SK-N-SH (cell line): ENCODE measurements at regions not wholly inside any gene's neighbourhood (a gene's known extent, or its start where the extent isn't known, plus 50 kb on each side); places are given as distances from the start of the nearest gene placed in this dataset.
"Not testable (repeated sequence)": the region's sequence is repeated elsewhere in the genome, so short reads cannot be mapped to it uniquely, and the experiment has no call there.

Source experiments
- CHD2 ChIP-seq: fragments of 150-350 bp; IDR thresholded peaks from 2 replicates; pipeline ENCODE4 v1.6.1; 2018; ENCODE audit warnings: low read length; ENCODE audit not compliant: partially characterized antibody
- EP300 ChIP-seq, 2 experiments: IDR thresholded peaks; 2 replicates each; pipeline versions ENCODE4 v1.4.0 to v1.6.1; 2012; ENCODE audit warnings: borderline replicate concordance in 1 of 2, low read depth in 1 of 2, low read length in 1 of 2
- EZH2phosphoT487 ChIP-seq: fragments of 200-600 bp; sonication (generic); IDR thresholded peaks from 2 replicates; pipeline ENCODE4 v1.6.1; 2017; ENCODE audit warnings: low read depth, mixed run types, mild to moderate bottlenecking, antibody characterized with exemption, moderate library complexity, borderline replicate concordance
- FOXM1 ChIP-seq: IDR thresholded peaks from 2 replicates; pipeline ENCODE4 v1.4.0; 2012; ENCODE audit warnings: low read depth, mild to moderate bottlenecking
- MAX ChIP-seq: IDR thresholded peaks from 2 replicates; pipeline ENCODE4 v1.4.0; 2012; ENCODE audit warnings: low read depth
- REST ChIP-seq: IDR thresholded peaks from 2 replicates; pipeline ENCODE4 v1.6.1; 2012; ENCODE audit warnings: mild to moderate bottlenecking, low read depth, low read length, moderate library complexity
- SIN3A ChIP-seq: IDR thresholded peaks from 2 replicates; pipeline ENCODE4 v1.6.1; 2012; ENCODE audit warnings: low read depth, mild to moderate bottlenecking, low read length, moderate library complexity, borderline replicate concordance
- SMC3 ChIP-seq: IDR thresholded peaks from 2 replicates; pipeline ENCODE4 v1.6.1; 2012; ENCODE audit warnings: low read depth, low read length, improper control_type of control experiment
- TEAD4 ChIP-seq: IDR thresholded peaks from 2 replicates; pipeline ENCODE4 v1.4.0; 2012; ENCODE audit warnings: mild to moderate bottlenecking, borderline replicate concordance; ENCODE audit not compliant: insufficient read depth
- TF ChIP-seq, protein P1 (sequence below): fragments of 200-600 bp; sonication (generic); IDR thresholded peaks from 2 replicates; pipeline ENCODE4 v1.6.1; 2017; ENCODE audit warnings: antibody characterized with exemption, mild to moderate bottlenecking, moderate library complexity

GRCh38 chr5:112600510-112600909 lies 137.2 kb upstream of the APC start:
- TF ChIP-seq, protein P1, sequence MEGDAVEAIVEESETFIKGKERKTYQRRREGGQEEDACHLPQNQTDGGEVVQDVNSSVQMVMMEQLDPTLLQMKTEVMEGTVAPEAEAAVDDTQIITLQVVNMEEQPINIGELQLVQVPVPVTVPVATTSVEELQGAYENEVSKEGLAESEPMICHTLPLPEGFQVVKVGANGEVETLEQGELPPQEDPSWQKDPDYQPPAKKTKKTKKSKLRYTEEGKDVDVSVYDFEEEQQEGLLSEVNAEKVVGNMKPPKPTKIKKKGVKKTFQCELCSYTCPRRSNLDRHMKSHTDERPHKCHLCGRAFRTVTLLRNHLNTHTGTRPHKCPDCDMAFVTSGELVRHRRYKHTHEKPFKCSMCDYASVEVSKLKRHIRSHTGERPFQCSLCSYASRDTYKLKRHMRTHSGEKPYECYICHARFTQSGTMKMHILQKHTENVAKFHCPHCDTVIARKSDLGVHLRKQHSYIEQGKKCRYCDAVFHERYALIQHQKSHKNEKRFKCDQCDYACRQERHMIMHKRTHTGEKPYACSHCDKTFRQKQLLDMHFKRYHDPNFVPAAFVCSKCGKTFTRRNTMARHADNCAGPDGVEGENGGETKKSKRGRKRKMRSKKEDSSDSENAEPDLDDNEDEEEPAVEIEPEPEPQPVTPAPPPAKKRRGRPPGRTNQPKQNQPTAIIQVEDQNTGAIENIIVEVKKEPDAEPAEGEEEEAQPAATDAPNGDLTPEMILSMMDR, result not testable (repeated sequence)
- not testable (repeated sequence) for TF ChIP-seq TEAD4, REST, SMC3, SIN3A, EZH2phosphoT487, MAX, FOXM1, CHD2
- TF ChIP-seq EP300 (IDR thresholded peaks at IDR 0.05; ENCODE audit: borderline replicate concordance in 1 of 2, low read depth in 1 of 2, low read length in 1 of 2), result 0 out of 4 replicates have a peak, but pooled peaks of 1 of the 2 experiments have one; percentile 26
